ENCODE measurements at regions not wholly inside any gene's neighbourhood (a gene's known extent, or its start where the extent isn't known, plus 50 kb on each side); places are given as distances from the start of the nearest gene placed in this dataset.

DNA sequence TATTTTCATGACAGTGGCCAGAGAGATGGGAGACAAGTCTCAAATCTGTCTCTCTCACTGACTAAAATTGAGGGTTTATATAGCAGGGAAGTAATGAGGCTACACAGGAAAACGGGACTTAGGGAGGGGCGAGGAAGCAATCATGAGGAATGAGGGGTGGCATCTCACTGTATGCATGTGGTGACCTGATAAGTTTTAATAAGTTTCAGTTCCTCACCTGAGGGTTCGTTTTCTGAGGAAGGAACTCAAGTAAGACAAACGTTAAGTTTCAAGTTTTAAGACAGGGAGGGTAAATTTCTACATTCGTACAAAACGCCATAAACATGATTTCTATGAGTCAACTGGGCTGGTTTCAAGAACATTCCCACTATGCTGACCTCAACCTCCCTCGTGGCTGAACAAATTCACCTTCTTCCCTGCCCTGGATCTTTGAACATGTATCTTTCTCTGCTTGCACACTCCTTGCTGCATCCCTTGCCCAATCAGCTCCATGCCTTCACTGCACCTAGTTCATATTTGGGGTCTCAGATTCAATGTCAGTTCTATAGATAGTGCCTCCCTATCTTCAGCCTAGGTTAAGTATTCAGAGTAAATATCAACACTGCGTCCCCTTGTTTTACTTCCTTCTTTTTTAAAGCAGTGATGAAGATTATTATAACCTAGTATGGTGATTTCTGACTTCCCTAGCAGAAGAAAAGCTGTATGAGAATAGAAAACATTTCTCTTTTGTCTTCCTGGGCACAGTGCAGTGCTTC lies 53.3 kb upstream of the CNTNAP5 start:
- no peak for TF ChIP-seq FOXK2 (IDR thresholded peaks at IDR 0.05)
- TF ChIP-seq CTBP1 (IDR thresholded peaks at IDR 0.05; ENCODE audit: borderline replicate concordance), result no peak
- TF ChIP-seq NFRKB (IDR thresholded peaks at IDR 0.05), result no peak
- TF ChIP-seq SUZ12 (IDR thresholded peaks at IDR 0.05), result no peak
- TF ChIP-seq ELF4 (IDR thresholded peaks at IDR 0.05), result no peak
- TF ChIP-seq HDGF (IDR thresholded peaks at IDR 0.05; ENCODE audit: borderline replicate concordance), result no peak
- ChIA-PET POLR2A (no interaction called here), CTCF (no interaction called here)
- DNase-seq (ENCODE audit: extremely low spot score), result no peak
